NCI-H526 treated with DMSO at 0.1 percent for 48 hours (cell line): ENCODE measurements at regions not wholly inside any gene's neighbourhood (a gene's known extent, or its start where the extent isn't known, plus 50 kb on each side); places are given as distances from the start of the nearest gene placed in this dataset.

Source experiments
- DNase-seq: peaks from one replicate; lab custom pipeline; 2025; lab: John Stamatoyannopoulos, UW

GRCh38 chr14:65186951-65187350 is 84.6 kb upstream of the MAX start:
- DNase-seq, result no peak

GRCh38 chr14:65187421-65188049 is 85.2 kb upstream of the MAX start:
- DNase-seq, result no peak

GRCh38 chr14:65190312-65190711 is 88.0 kb upstream of the MAX start:
- DNase-seq, result no peak

- DNase-seq, result no peak
Observed at GRCh38 chr14:65191716-65192115, 89.4 kb upstream of the MAX start.

GRCh38 chr14:65192686-65193085 is 90.4 kb upstream of the MAX start:
- no peak for DNase-seq

GRCh38 chr14:65193916-65194590 is 91.7 kb upstream of the MAX start:
- DNase-seq, result no peak

- DNase-seq, result no peak
Observed at GRCh38 chr14:65195042-65195719, 92.9 kb upstream of the MAX start.

GRCh38 chr14:65198346-65198745 is 96.0 kb upstream of the MAX start:
- no peak for DNase-seq

GRCh38 chr14:65200454-65200853 is 98.1 kb upstream of the MAX start:
- DNase-seq, result no peak

GRCh38 chr14:65203574-65203973 is 101.3 kb upstream of the MAX start:
- DNase-seq, result no peak

- no peak for DNase-seq
Observed at GRCh38 chr14:65204056-65204455, 101.7 kb upstream of the MAX start.

- no peak for DNase-seq
Observed at GRCh38 chr14:65206078-65206447, 103.7 kb upstream of the MAX start.

- DNase-seq, result peak; percentile 46
Observed at GRCh38 chr14:65206448-65207096, 104.3 kb upstream of the MAX start.

GRCh38 chr14:65208548-65208947 is 106.2 kb upstream of the MAX start:
- no peak for DNase-seq

- no peak for DNase-seq
Observed at GRCh38 chr14:65210118-65210821, 108.0 kb upstream of the MAX start.

- DNase-seq, result no peak
Observed at GRCh38 chr14:65210822-65211182, 108.5 kb upstream of the MAX start.

GRCh38 chr14:65211341-65211987 is 109.1 kb upstream of the MAX start:
- no peak for DNase-seq

- DNase-seq, result no peak
Observed at GRCh38 chr14:65213316-65213715, 111.0 kb upstream of the MAX start.

- no peak for DNase-seq
Observed at GRCh38 chr14:65214741-65215140, 112.4 kb upstream of the MAX start.

- no peak for DNase-seq
Observed at GRCh38 chr14:65219353-65219752, 117.0 kb upstream of the MAX start.

GRCh38 chr14:65222440-65222858 is 120.1 kb upstream of the MAX start:
- no peak for DNase-seq

GRCh38 chr14:65223636-65224035 is 121.3 kb upstream of the MAX start:
- no peak for DNase-seq
